Effector memory CD4-positive, alpha-beta T cell (primary cell): ENCODE measurements at regions not wholly inside any gene's neighbourhood (a gene's known extent, or its start where the extent isn't known, plus 50 kb on each side); places are given as distances from the start of the nearest gene placed in this dataset.
"Not testable (repeated sequence)": the region's sequence is repeated elsewhere in the genome, so short reads cannot be mapped to it uniquely, and the experiment has no call there.

Source experiments
- DNase-seq, 3 donors: peaks; one replicate each; pipeline ENCODE4 v3.0.0-alpha.2; 2020
- H3K27ac ChIP-seq: 2 replicates; pipeline ENCODE4 v1.7.0; 2013; ENCODE audit warnings: mild to moderate bottlenecking, low read length, moderate library complexity; ENCODE audit not compliant: insufficient read depth, poor library complexity, severe bottlenecking
- H3K27me3 ChIP-seq: replicated peaks from 2 replicates; pipeline ENCODE4 v1.7.0; 2013; ENCODE audit warnings: mild to moderate bottlenecking, low read length; ENCODE audit not compliant: insufficient read depth, control insufficient read depth, poor library complexity, severe bottlenecking
- H3K36me3 ChIP-seq: 2 replicates; pipeline ENCODE4 v1.7.0; 2013; ENCODE audit warnings: mild to moderate bottlenecking, low read length, moderate library complexity; ENCODE audit not compliant: control insufficient read depth, insufficient read depth
- H3K4me1 ChIP-seq: 2 replicates; pipeline ENCODE4 v1.7.0; 2013; ENCODE audit warnings: low read length, mild to moderate bottlenecking; ENCODE audit not compliant: control insufficient read depth, insufficient read depth, poor library complexity, severe bottlenecking
- H3K4me3 ChIP-seq: 2 replicates; pipeline ENCODE4 v1.7.0; 2013; ENCODE audit warnings: low read length, low read depth, mild to moderate bottlenecking; ENCODE audit not compliant: insufficient read depth, poor library complexity, severe bottlenecking
- H3K9me3 ChIP-seq: 2 replicates; pipeline ENCODE4 v1.7.0; 2013; ENCODE audit warnings: mild to moderate bottlenecking, low read length, moderate library complexity; ENCODE audit not compliant: control insufficient read depth

GRCh38 chr16:27636453-27637240 lies 86.7 kb downstream of the KATNIP start:
- no peak for DNase-seq
- H3K27ac ChIP-seq: no peak overlapping the region
- peaks cover 7% of the 10 kb centered on the region for H3K36me3 ChIP-seq
- no peaks in the 10 kb centered on the region for H3K9me3 ChIP-seq
- no peaks in the 10 kb centered on the region for H3K4me1 ChIP-seq
- H3K4me3 ChIP-seq: no peak overlapping the region
- no peaks in the 10 kb centered on the region for H3K27me3 ChIP-seq

- Histone ChIP-seq H3K36me3 (peaks cover 7% of the 10 kb centered on the region), H3K4me3 (no peak overlapping the region), H3K27me3 (no peaks in the 10 kb centered on the region), H3K4me1 (no peaks in the 10 kb centered on the region), H3K9me3 (no peaks in the 10 kb centered on the region), H3K27ac (no peak overlapping the region)
- no peak for DNase-seq
These were observed 89.1 kb downstream of the KATNIP start for GRCh38 chr16:27638833-27639560.

- no peaks in the 10 kb centered on the region for H3K27me3 ChIP-seq
- no peak overlapping the region for H3K4me3 ChIP-seq
- peaks cover 3% of the 10 kb centered on the region for H3K36me3 ChIP-seq
- DNase-seq: no peak
- no peaks in the 10 kb centered on the region for H3K4me1 ChIP-seq
- H3K9me3 ChIP-seq: no peaks in the 10 kb centered on the region
- no peak overlapping the region for H3K27ac ChIP-seq
These were observed 89.8 kb downstream of the KATNIP start for GRCh38 chr16:27639561-27640276.

GRCh38 chr16:27640277-27640600 lies 90.3 kb downstream of the KATNIP start:
- no peak for DNase-seq
- H3K27ac ChIP-seq: no peak overlapping the region
- no peaks in the 10 kb centered on the region for H3K4me1 ChIP-seq
- H3K9me3 ChIP-seq: no peaks in the 10 kb centered on the region
- H3K36me3 ChIP-seq: peaks cover 3% of the 10 kb centered on the region
- H3K27me3 ChIP-seq: no peaks in the 10 kb centered on the region
- H3K4me3 ChIP-seq: no peak overlapping the region

- H3K9me3 ChIP-seq: no peaks in the 10 kb centered on the region
- H3K27ac ChIP-seq: no peak overlapping the region
- peaks cover 3% of the 10 kb centered on the region for H3K36me3 ChIP-seq
- H3K27me3 ChIP-seq: no peaks in the 10 kb centered on the region
- no peak overlapping the region for H3K4me3 ChIP-seq
- no peak for DNase-seq
- H3K4me1 ChIP-seq: no peaks in the 10 kb centered on the region
These were observed 91.3 kb downstream of the KATNIP start for GRCh38 chr16:27641260-27641659.

- DNase-seq, H3K4me1 ChIP-seq, H3K9me3 ChIP-seq, H3K27ac ChIP-seq, H3K36me3 ChIP-seq, H3K4me3 ChIP-seq, H3K27me3 ChIP-seq: not testable (repeated sequence)
These were observed 91.9 kb downstream of the KATNIP start for GRCh38 chr16:27641734-27642415.

- no peak overlapping the region for H3K4me3 ChIP-seq
- no peaks in the 10 kb centered on the region for H3K9me3 ChIP-seq
- no peak for DNase-seq
- no peak overlapping the region for H3K27ac ChIP-seq
- no peaks in the 10 kb centered on the region for H3K4me1 ChIP-seq
- H3K27me3 ChIP-seq: no peaks in the 10 kb centered on the region
- peaks cover 3% of the 10 kb centered on the region for H3K36me3 ChIP-seq
These were observed 92.8 kb downstream of the KATNIP start for GRCh38 chr16:27642756-27643155.

GRCh38 chr16:27644165-27644564 lies 94.2 kb downstream of the KATNIP start:
- no peaks in the 10 kb centered on the region for H3K36me3 ChIP-seq
- H3K4me1 ChIP-seq: no peaks in the 10 kb centered on the region
- H3K4me3 ChIP-seq: no peak overlapping the region
- no peaks in the 10 kb centered on the region for H3K27me3 ChIP-seq
- H3K27ac ChIP-seq: no peak overlapping the region
- DNase-seq: no peak
- H3K9me3 ChIP-seq: no peaks in the 10 kb centered on the region

- no peak overlapping the region for H3K27ac ChIP-seq
- H3K27me3 ChIP-seq: no peaks in the 10 kb centered on the region
- no peak for DNase-seq
- H3K4me3 ChIP-seq: no peak overlapping the region
- no peaks in the 10 kb centered on the region for H3K4me1 ChIP-seq
- no peaks in the 10 kb centered on the region for H3K9me3 ChIP-seq
- no peaks in the 10 kb centered on the region for H3K36me3 ChIP-seq
These were observed 95.5 kb downstream of the KATNIP start for GRCh38 chr16:27645396-27645795.
